IMR-90 (cell line): ENCODE measurements at regions not wholly inside any gene's neighbourhood (a gene's known extent, or its start where the extent isn't known, plus 50 kb on each side); places are given as distances from the start of the nearest gene placed in this dataset.

Experiments
- ATAC-seq: fragments of 200-7000 bp; cut with Tn5 transposase; 2 replicates; pipeline ENCODE4 v1.9.1; 2020; ENCODE audit warnings: low read depth, mild to moderate bottlenecking, moderate library complexity
- BruUV-seq: library from RNA; stranded (reverse); fragments of 400-500 nt; replicated peaks from 2 replicates; lab custom pipeline; 2021; lab: Mats Ljungman, UMichigan
- CTCF ChIA-PET: fragments of 300-600 bp; formaldehyde crosslinking; extraction: SDS; loops from one replicate; lab custom pipeline; 2021; ENCODE audit warnings: antibody characterized with exemption; lab: Yijun Ruan, JAX
- POLR2A ChIA-PET: fragments of 300-600 bp; sonication (Branson Sonifier 250); formaldehyde crosslinking; loops from one replicate; lab custom pipeline; 2022; ENCODE audit warnings: antibody characterized with exemption; ENCODE audit not compliant: unreplicated experiment; lab: Charles Lee
- DNase-seq: peaks from one replicate; pipeline ENCODE4 v3.0.0; 2013
- H2AFZ ChIP-seq: replicated peaks from 2 replicates; pipeline ENCODE3; 2013; ENCODE audit warnings: low read length, mild to moderate bottlenecking; ENCODE audit not compliant: poor library complexity
- H2AK5ac ChIP-seq: 2 replicates; pipeline ENCODE4 v1.6.1; 2013; ENCODE audit warnings: low read depth, low read length, inconsistent platforms
- H2AK9ac ChIP-seq: replicated peaks from 2 replicates; pipeline ENCODE3; 2013; ENCODE audit warnings: mild to moderate bottlenecking, low read depth, low read length, moderate library complexity; ENCODE audit not compliant: poor library complexity
- H2BK120ac ChIP-seq: 2 replicates; pipeline ENCODE4 v1.6.1; 2013; ENCODE audit warnings: low read depth, low read length, inconsistent platforms
- H2BK15ac ChIP-seq: 3 replicates; pipeline ENCODE4 v1.6.1; 2013; ENCODE audit warnings: low read depth, low read length, inconsistent platforms
- H2BK20ac ChIP-seq: 2 replicates; pipeline ENCODE4 v1.6.1; 2013; ENCODE audit warnings: low read depth, mild to moderate bottlenecking, inconsistent platforms, low read length, moderate library complexity
- H2BK5ac ChIP-seq: 2 replicates; pipeline ENCODE4 v1.6.1; 2013; ENCODE audit warnings: mild to moderate bottlenecking, low read depth, low read length, inconsistent platforms; ENCODE audit not compliant: poor library complexity, severe bottlenecking
- H3K14ac ChIP-seq: replicated peaks from 2 replicates; pipeline ENCODE4 v1.6.1; 2013; ENCODE audit warnings: low read depth, low read length, inconsistent platforms
- H3K18ac ChIP-seq: 2 replicates; pipeline ENCODE4 v1.6.1; 2013; ENCODE audit warnings: low read depth, low read length, control low read depth
- H3K23ac ChIP-seq: 2 replicates; pipeline ENCODE4 v1.6.1; 2013; ENCODE audit warnings: low read depth, low read length, inconsistent platforms
- H3K27ac ChIP-seq: 2 replicates; pipeline ENCODE4 v1.5.1; 2013; ENCODE audit warnings: mild to moderate bottlenecking, control low read depth, low read length; ENCODE audit not compliant: insufficient read depth
- H3K27me3 ChIP-seq: 2 replicates; pipeline ENCODE4 v1.6.1; 2013; ENCODE audit warnings: low read length; ENCODE audit not compliant: control insufficient read depth, insufficient read depth
- H3K36me3 ChIP-seq: 2 replicates; pipeline ENCODE4 v1.6.1; 2013; ENCODE audit warnings: low read length, mixed read lengths; ENCODE audit not compliant: control insufficient read depth, insufficient read depth
- H3K4ac ChIP-seq: 2 replicates; pipeline ENCODE4 v1.6.1; 2013; ENCODE audit warnings: low read depth, low read length, inconsistent platforms
- H3K4me1 ChIP-seq: 2 replicates; pipeline ENCODE4 v1.6.1; 2013; ENCODE audit warnings: low read length, mixed read lengths; ENCODE audit not compliant: control insufficient read depth, insufficient read depth
- H3K4me2 ChIP-seq: 2 replicates; pipeline ENCODE4 v1.6.1; 2013; ENCODE audit warnings: low read depth, mild to moderate bottlenecking, control low read depth, low read length, moderate library complexity
- H3K4me3 ChIP-seq: 2 replicates; pipeline ENCODE4 v1.5.1; 2013; ENCODE audit warnings: low read depth, mild to moderate bottlenecking, control low read depth, low read length, moderate library complexity; ENCODE audit not compliant: insufficient read depth
- H3K56ac ChIP-seq: 2 replicates; pipeline ENCODE4 v1.6.1; 2013; ENCODE audit warnings: low read length, inconsistent platforms; ENCODE audit not compliant: insufficient read depth; ENCODE audit errors: extremely low read depth
- H3K79me1 ChIP-seq, 2 experiments: 2 replicates each; pipeline ENCODE4 v1.6.1; 2013; ENCODE audit warnings: low read length in 2 of 2, inconsistent platforms in 1 of 2, low read depth in 1 of 2
- H3K9ac ChIP-seq: 2 replicates; pipeline ENCODE4 v1.6.1; 2013; ENCODE audit warnings: low read depth, low read length, control low read depth
- H3K9me1 ChIP-seq: 2 replicates; pipeline ENCODE4 v1.6.1; 2013; ENCODE audit warnings: low read length, inconsistent platforms; ENCODE audit not compliant: insufficient read depth
- H3K9me3 ChIP-seq: 2 replicates; pipeline ENCODE4 v1.6.1; 2013; ENCODE audit warnings: low read length; ENCODE audit not compliant: control insufficient read depth, insufficient read depth
- H4K20me1 ChIP-seq: 2 replicates; pipeline ENCODE4 v1.6.1; 2013; ENCODE audit warnings: low read length, inconsistent platforms; ENCODE audit not compliant: insufficient read depth
- H4K5ac ChIP-seq: 2 replicates; pipeline ENCODE4 v1.6.1; 2013; ENCODE audit warnings: mild to moderate bottlenecking, low read depth, low read length, control low read depth
- H4K8ac ChIP-seq, 2 experiments: 2 replicates each; pipeline ENCODE4 v1.6.1; 2013; ENCODE audit warnings: low read depth in 2 of 2, low read length in 2 of 2, control low read depth in 1 of 2, inconsistent platforms in 1 of 2
- H4K91ac ChIP-seq: 2 replicates; pipeline ENCODE4 v1.6.1; 2013; ENCODE audit warnings: low read depth, low read length, inconsistent platforms; ENCODE audit not compliant: insufficient read depth
- BHLHE40 ChIP-seq: fragments of 150-350 bp; IDR thresholded peaks from 2 replicates; pipeline ENCODE4 v1.6.1; 2016; ENCODE audit warnings: mild to moderate bottlenecking, low read depth, low read length
- CEBPB ChIP-seq: IDR thresholded peaks from 2 replicates; pipeline ENCODE4 v1.6.1; 2012; ENCODE audit warnings: low read depth, low read length, improper control_type of control experiment
- CHD1 ChIP-seq: IDR thresholded peaks from 2 replicates; pipeline ENCODE4 v1.6.1; 2012; ENCODE audit warnings: low read depth, low read length, improper control_type of control experiment
- CTCF ChIP-seq: conservative IDR thresholded peaks from 2 replicates; pipeline ENCODE4 v1.5.1; 2012; ENCODE audit warnings: mild to moderate bottlenecking, low read depth, low read length, improper control_type of control experiment
- ELK1 ChIP-seq: fragments of 150-350 bp; IDR thresholded peaks from 2 replicates; pipeline ENCODE4 v1.6.1; 2016; ENCODE audit warnings: low read depth, mild to moderate bottlenecking, low read length, moderate library complexity, borderline replicate concordance
- FOS ChIP-seq: fragments of 150-350 bp; IDR thresholded peaks from 2 replicates; pipeline ENCODE4 v1.6.1; 2016; ENCODE audit warnings: low read depth, low read length
- MAFK ChIP-seq: IDR thresholded peaks from 2 replicates; pipeline ENCODE4 v1.6.1; 2012; ENCODE audit warnings: low read depth, low read length, improper control_type of control experiment
- MAZ ChIP-seq: IDR thresholded peaks from 2 replicates; pipeline ENCODE4 v1.6.1; 2012; ENCODE audit warnings: low read depth, mild to moderate bottlenecking, low read length, improper control_type of control experiment, moderate library complexity, borderline replicate concordance
- MXI1 ChIP-seq: IDR thresholded peaks from 2 replicates; pipeline ENCODE4 v1.6.1; 2012; ENCODE audit warnings: low read depth, mild to moderate bottlenecking, low read length, moderate library complexity, borderline replicate concordance
- NFE2L2 ChIP-seq: fragments of 150-350 bp; IDR thresholded peaks from 2 replicates; pipeline ENCODE4 v1.6.1; 2016; ENCODE audit warnings: low read depth, mild to moderate bottlenecking, low read length
- POLR2A ChIP-seq: IDR thresholded peaks from 2 replicates; pipeline ENCODE4 v1.6.1; 2012; ENCODE audit warnings: mild to moderate bottlenecking, low read depth, low read length
- RAD21 ChIP-seq: IDR thresholded peaks from 2 replicates; pipeline ENCODE4 v1.6.1; 2012; ENCODE audit warnings: low read length, improper control_type of control experiment
- RCOR1 ChIP-seq: IDR thresholded peaks from 2 replicates; pipeline ENCODE4 v1.6.1; 2012; ENCODE audit warnings: mild to moderate bottlenecking, low read length, improper control_type of control experiment; ENCODE audit not compliant: insufficient replicate concordance
- RFX5 ChIP-seq: IDR thresholded peaks from 2 replicates; pipeline ENCODE4 v1.8.0; 2012; ENCODE audit warnings: low read depth, mild to moderate bottlenecking, low read length, moderate library complexity
- SMC3 ChIP-seq: fragments of 150-350 bp; IDR thresholded peaks from 2 replicates; pipeline ENCODE4 v1.6.1; 2016; ENCODE audit warnings: low read depth, mild to moderate bottlenecking, antibody characterized with exemption, low read length, moderate library complexity
- USF2 ChIP-seq: fragments of 150-350 bp; IDR thresholded peaks from 2 replicates; pipeline ENCODE4 v1.6.1; 2017; ENCODE audit warnings: mild to moderate bottlenecking, antibody characterized with exemption, low read length, low read depth
- WGBS, 2 experiments: methylation state at CpG; one replicate each; pipeline versions ENCODE4 v1.1.5 to v1.1.7; 2013; ENCODE audit warnings: missing lambda C conversion rate in 2 of 2; ENCODE audit not compliant: insufficient read length in 1 of 2; ENCODE audit errors: extremely low coverage in 2 of 2; 5-methylcytosine and 5-hydroxymethylcytosine counted together
- dilution Hi-C: fragments of 300-500 bp; cut with HindIII; formaldehyde crosslinking; loops from one replicate; pipeline ENCODE4 v1.14.3; 2018; ENCODE audit warnings: low sequenced_read_pairs; ENCODE audit not compliant: unreplicated experiment
- in situ Hi-C: fragments of 300-500 bp; cut with MboI; formaldehyde crosslinking; loops from 3 replicates; pipeline ENCODE4 v1.14.3; 2019; ENCODE audit warnings: low sequenced_read_pairs, inconsistent platforms, mixed read lengths
- intact Hi-C: fragments of 100-400 bp; cut with micrococcal nuclease; formaldehyde crosslinking; loops from 2 replicates; pipeline ENCODE4 v1.10.0; 2022

- in situ Hi-C loops, result no loop called here
These were observed 72.5 kb upstream of the POLG start for GRCh38 chr15:89406940-89407607.

More at GRCh38 chr15:89406940-89407607, 72.5 kb upstream of the POLG start:
- TF ChIP-seq BHLHE40 (no peak), NFE2L2 (no peak), POLR2A (no peak), CEBPB (no peak), MAFK (no peak), RFX5 (no peak), ELK1 (no peak), RAD21 (no peak), RCOR1 (no peak), SMC3 (no peak), USF2 (no peak), MAZ (no peak), CTCF (no peak), MXI1 (no peak), CHD1 (no peak), FOS (no peak)
- ChIA-PET CTCF (no interaction called here), POLR2A (no interaction called here)
- H3K9me1 ChIP-seq, result no peaks in the 10 kb centered on the region
- no peak overlapping the region for H4K91ac ChIP-seq
- no peaks in the 10 kb centered on the region; the same call in 1 of the 2 replicates for H4K20me1 ChIP-seq
- no peak for DNase-seq
- no peak overlapping the region for H4K5ac ChIP-seq
- H2AFZ ChIP-seq, result peak overlapping the region; percentile 23
- H4K8ac ChIP-seq, result no peak overlapping the region
- no peak overlapping the region for H2BK120ac ChIP-seq
- BruUV-seq, result no TSS peak
- peaks cover 1% of the 10 kb centered on the region; the same call in 1 of the 2 replicates for H3K4me1 ChIP-seq
- no peak overlapping the region for H3K56ac ChIP-seq
- H3K36me3 ChIP-seq, result no peaks in the 10 kb centered on the region
- H2AK9ac ChIP-seq, result no peak overlapping the region
- no peak overlapping the region for H2BK20ac ChIP-seq
- intact Hi-C loops, result no loop called here
- H3K4me2 ChIP-seq, result no peak overlapping the region
- no peak overlapping the region for H2BK5ac ChIP-seq
- peaks cover 90% of the 10 kb centered on the region for H3K27me3 ChIP-seq
- no peaks in the 10 kb centered on the region for H3K79me1 ChIP-seq
- ATAC-seq, result 0 out of 2 replicates have a peak, but pooled peaks have one; percentile 18
- H3K23ac ChIP-seq, result no peak overlapping the region
- no peak overlapping the region for H3K4ac ChIP-seq
- H3K4me3 ChIP-seq, result no peak overlapping the region
- 19% methylated on average over 10 of the region's 46 CpGs; no CpG with 5 or more reads in 1 of the 2 experiments for WGBS, 2 experiments
- dilution Hi-C loops, result no loop called here
- no peak overlapping the region for H3K18ac ChIP-seq
- H3K9me3 ChIP-seq, result peaks cover 8% of the 10 kb centered on the region; the same call in 1 of the 2 replicates
- H3K9ac ChIP-seq, result no peak overlapping the region
- H3K14ac ChIP-seq, result no peak overlapping the region
- H3K27ac ChIP-seq, result no peak overlapping the region
- H2AK5ac ChIP-seq, result no peak overlapping the region
- no peak overlapping the region for H2BK15ac ChIP-seq
